Tibial nerve (tissue), 3 donors: ENCODE measurements at regions not wholly inside any gene's neighbourhood (a gene's known extent, or its start where the extent isn't known, plus 50 kb on each side); places are given as distances from the start of the nearest gene placed in this dataset.

Source experiments
- POLR2A ChIP-seq, 2 donors: fragments of 450-650 bp; IDR thresholded peaks; one replicate each; pipeline ENCODE4 v1.6.1; 2017; ENCODE audit warnings: antibody characterized with exemption in 2 of 2, mild to moderate bottlenecking in 2 of 2, moderate library complexity in 2 of 2
- TF ChIP-seq, protein P1 (sequence below), 5 experiments: fragments of 200-600 bp in 3 of 5; fragments of 450-650 bp in 2 of 5; sonication (generic) in 3 of 5; IDR thresholded peaks; one replicate each; pipeline ENCODE4 v1.5.1; 2016 to 2019; ENCODE audit warnings: antibody characterized with exemption in 5 of 5, mild to moderate bottlenecking in 3 of 5, moderate library complexity in 2 of 5

- TF ChIP-seq, protein P1, sequence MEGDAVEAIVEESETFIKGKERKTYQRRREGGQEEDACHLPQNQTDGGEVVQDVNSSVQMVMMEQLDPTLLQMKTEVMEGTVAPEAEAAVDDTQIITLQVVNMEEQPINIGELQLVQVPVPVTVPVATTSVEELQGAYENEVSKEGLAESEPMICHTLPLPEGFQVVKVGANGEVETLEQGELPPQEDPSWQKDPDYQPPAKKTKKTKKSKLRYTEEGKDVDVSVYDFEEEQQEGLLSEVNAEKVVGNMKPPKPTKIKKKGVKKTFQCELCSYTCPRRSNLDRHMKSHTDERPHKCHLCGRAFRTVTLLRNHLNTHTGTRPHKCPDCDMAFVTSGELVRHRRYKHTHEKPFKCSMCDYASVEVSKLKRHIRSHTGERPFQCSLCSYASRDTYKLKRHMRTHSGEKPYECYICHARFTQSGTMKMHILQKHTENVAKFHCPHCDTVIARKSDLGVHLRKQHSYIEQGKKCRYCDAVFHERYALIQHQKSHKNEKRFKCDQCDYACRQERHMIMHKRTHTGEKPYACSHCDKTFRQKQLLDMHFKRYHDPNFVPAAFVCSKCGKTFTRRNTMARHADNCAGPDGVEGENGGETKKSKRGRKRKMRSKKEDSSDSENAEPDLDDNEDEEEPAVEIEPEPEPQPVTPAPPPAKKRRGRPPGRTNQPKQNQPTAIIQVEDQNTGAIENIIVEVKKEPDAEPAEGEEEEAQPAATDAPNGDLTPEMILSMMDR (IDR thresholded peaks at IDR 0.05): no peak
- no peak for TF ChIP-seq POLR2A (IDR thresholded peaks at IDR 0.05)
Measured at GRCh38 chr5:27387535-27388073, 349.2 kb upstream of the CDH9 start.
